Muscle of leg (tissue), 3 donors: ENCODE measurements at regions not wholly inside any gene's neighbourhood (a gene's known extent, or its start where the extent isn't known, plus 50 kb on each side); places are given as distances from the start of the nearest gene placed in this dataset.

Experiments
- DNase-seq: peaks from one replicate; pipeline ENCODE4 v3.0.0; 2013
- H3K27ac ChIP-seq: one replicate; pipeline ENCODE4 v1.5.1; 2013; ENCODE audit warnings: mild to moderate bottlenecking, low read length, control low read depth
- H3K27me3 ChIP-seq: one replicate; pipeline ENCODE4 v1.6.1; 2013; ENCODE audit warnings: low read length; ENCODE audit not compliant: control insufficient read depth, insufficient read depth
- H3K36me3 ChIP-seq: one replicate; pipeline ENCODE4 v1.6.1; 2013; ENCODE audit warnings: low read length; ENCODE audit not compliant: control insufficient read depth, insufficient read depth
- H3K4me1 ChIP-seq: one replicate; pipeline ENCODE4 v1.6.1; 2013; ENCODE audit warnings: low read length; ENCODE audit not compliant: control insufficient read depth, insufficient read depth
- H3K4me3 ChIP-seq: one replicate; pipeline ENCODE4 v1.5.1; 2013; ENCODE audit warnings: low read length, control low read depth
- H3K9me3 ChIP-seq: replicated peaks from 2 replicates; pipeline ENCODE4 v1.6.1; 2013; ENCODE audit warnings: low read depth, low read length; ENCODE audit not compliant: control insufficient read depth
- WGBS: methylation state at CpG from one replicate; pipeline ENCODE4 v1.1.5; 2013; ENCODE audit warnings: missing lambda C conversion rate; ENCODE audit not compliant: insufficient coverage; 5-methylcytosine and 5-hydroxymethylcytosine counted together

GRCh38 chr7:46949270-46949931 lies 632.5 kb downstream of the TNS3 start:
- DNase-seq = no peak
- Histone ChIP-seq H3K27me3 (no peaks in the 10 kb centered on the region), H3K4me1 (no peaks in the 10 kb centered on the region), H3K9me3 (no peaks in the 10 kb centered on the region), H3K27ac (no peak overlapping the region), H3K36me3 (no peaks in the 10 kb centered on the region), H3K4me3 (no peak overlapping the region)
- 85% methylated on average over 4 of the region's 4 CpGs for WGBS

- Histone ChIP-seq H3K27me3 (no peaks in the 10 kb centered on the region), H3K27ac (no peak overlapping the region), H3K9me3 (no peaks in the 10 kb centered on the region), H3K4me1 (peaks cover 2% of the 10 kb centered on the region), H3K4me3 (no peak overlapping the region), H3K36me3 (no peaks in the 10 kb centered on the region)
- no peak for DNase-seq
- 83% methylated on average over 6 of the region's 6 CpGs for WGBS
Observed at GRCh38 chr7:46948716-46949115, 633.2 kb downstream of the TNS3 start.

- Histone ChIP-seq H3K27me3 (no peaks in the 10 kb centered on the region), H3K4me1 (peaks cover 2% of the 10 kb centered on the region), H3K4me3 (no peak overlapping the region), H3K27ac (no peak overlapping the region), H3K36me3 (no peaks in the 10 kb centered on the region), H3K9me3 (no peaks in the 10 kb centered on the region)
- no peak for DNase-seq
Observed at GRCh38 chr7:46945328-46945727, 636.6 kb downstream of the TNS3 start.

GRCh38 chr7:46943996-46944395 lies 637.9 kb downstream of the TNS3 start:
- no peak for DNase-seq
- 56% methylated on average over 1 of the region's 3 CpGs for WGBS
- Histone ChIP-seq H3K9me3 (no peaks in the 10 kb centered on the region), H3K4me1 (peaks cover 2% of the 10 kb centered on the region), H3K27me3 (no peaks in the 10 kb centered on the region), H3K4me3 (no peak overlapping the region), H3K27ac (peak overlapping the region; percentile 44), H3K36me3 (no peaks in the 10 kb centered on the region)

DNA sequence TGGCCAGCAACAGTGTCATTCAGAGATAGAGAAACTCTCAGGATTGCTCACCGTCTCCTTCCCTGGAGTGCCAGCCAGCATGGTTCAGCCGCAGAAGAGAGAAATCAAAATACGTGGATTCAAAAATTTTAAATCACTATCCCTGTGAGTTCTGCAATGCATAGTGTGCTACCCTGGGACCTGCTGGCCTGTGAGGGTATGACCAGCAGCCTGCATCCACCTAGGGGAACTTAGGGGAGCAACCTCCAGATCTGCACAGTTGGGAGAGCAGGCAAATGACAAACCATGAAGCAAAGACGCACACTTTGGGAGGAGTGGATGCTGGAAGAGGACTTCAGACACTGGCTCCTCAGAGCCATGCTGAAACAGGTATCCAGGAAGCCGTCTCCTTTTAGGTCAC lies 639.3 kb downstream of the TNS3 start:
- H3K27me3 ChIP-seq = no peaks in the 10 kb centered on the region
- WGBS = 94% methylated on average over 5 of the region's 5 CpGs
- no peak for DNase-seq
- no peak overlapping the region for H3K4me3 ChIP-seq
- H3K27ac ChIP-seq = no peak overlapping the region
- no peaks in the 10 kb centered on the region for H3K36me3 ChIP-seq
- H3K9me3 ChIP-seq = no peaks in the 10 kb centered on the region
- H3K4me1 ChIP-seq = peaks cover 2% of the 10 kb centered on the region

DNA sequence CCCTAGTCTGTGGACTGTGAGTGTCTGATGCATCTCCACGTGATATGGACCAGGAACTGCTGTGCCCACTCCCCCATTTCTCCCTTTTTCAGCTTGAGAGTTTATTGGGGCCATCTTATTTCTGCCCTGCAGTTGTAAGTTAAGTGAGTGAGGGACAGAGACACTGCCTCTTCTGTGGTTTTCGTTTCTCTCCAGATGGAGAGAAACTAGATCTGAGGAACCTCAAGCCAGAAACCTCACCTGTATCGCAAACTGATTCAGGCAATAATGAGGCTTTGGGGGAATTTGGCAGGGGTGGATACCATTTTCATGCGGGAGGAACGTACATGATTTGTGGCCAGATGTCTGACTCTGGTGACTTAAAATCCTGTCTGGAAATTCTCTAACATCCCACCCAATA lies 641.7 kb downstream of the TNS3 start:
- no peak overlapping the region for H3K4me3 ChIP-seq
- peaks cover 2% of the 10 kb centered on the region for H3K4me1 ChIP-seq
- no peak overlapping the region for H3K27ac ChIP-seq
- DNase-seq = no peak
- H3K36me3 ChIP-seq = no peaks in the 10 kb centered on the region
- no peaks in the 10 kb centered on the region for H3K27me3 ChIP-seq
- H3K9me3 ChIP-seq = no peaks in the 10 kb centered on the region
- 86% methylated on average over 1 of the region's 5 CpGs for WGBS

- no peak for DNase-seq
- no peaks in the 10 kb centered on the region for H3K36me3 ChIP-seq
- H3K27me3 ChIP-seq = no peaks in the 10 kb centered on the region
- 88% methylated on average over 6 of the region's 8 CpGs for WGBS
- no peaks in the 10 kb centered on the region for H3K9me3 ChIP-seq
- no peak overlapping the region for H3K27ac ChIP-seq
- H3K4me3 ChIP-seq = no peak overlapping the region
- peaks cover 2% of the 10 kb centered on the region for H3K4me1 ChIP-seq
Observed at GRCh38 chr7:46939558-46939957, 642.4 kb downstream of the TNS3 start.

DNA sequence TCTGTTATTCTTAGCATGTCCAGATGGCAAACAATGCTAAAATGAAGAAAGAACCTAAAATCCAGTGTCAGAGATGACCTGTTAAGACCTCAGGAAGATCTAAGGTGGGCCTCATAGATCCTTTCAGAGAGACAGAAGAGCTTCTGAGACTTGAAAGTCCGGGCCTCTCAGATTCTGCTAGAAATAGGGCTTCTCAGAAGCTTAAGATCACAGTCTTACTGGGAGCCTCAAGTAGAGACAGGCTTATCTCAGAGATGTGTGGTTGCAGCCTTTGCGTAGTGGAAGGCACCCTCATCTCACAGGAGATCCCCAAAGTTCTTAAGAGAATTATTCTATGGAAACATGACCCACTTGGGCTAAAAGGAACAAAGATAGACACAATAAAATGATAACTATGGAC lies 642.8 kb downstream of the TNS3 start:
- no peak overlapping the region for H3K4me3 ChIP-seq
- no peak for DNase-seq
- no peaks in the 10 kb centered on the region for H3K27me3 ChIP-seq
- H3K4me1 ChIP-seq = peaks cover 2% of the 10 kb centered on the region
- H3K9me3 ChIP-seq = no peaks in the 10 kb centered on the region
- no peaks in the 10 kb centered on the region for H3K36me3 ChIP-seq
- WGBS = 0% methylated on average over 1 of the region's 2 CpGs
- H3K27ac ChIP-seq = no peak overlapping the region

DNA sequence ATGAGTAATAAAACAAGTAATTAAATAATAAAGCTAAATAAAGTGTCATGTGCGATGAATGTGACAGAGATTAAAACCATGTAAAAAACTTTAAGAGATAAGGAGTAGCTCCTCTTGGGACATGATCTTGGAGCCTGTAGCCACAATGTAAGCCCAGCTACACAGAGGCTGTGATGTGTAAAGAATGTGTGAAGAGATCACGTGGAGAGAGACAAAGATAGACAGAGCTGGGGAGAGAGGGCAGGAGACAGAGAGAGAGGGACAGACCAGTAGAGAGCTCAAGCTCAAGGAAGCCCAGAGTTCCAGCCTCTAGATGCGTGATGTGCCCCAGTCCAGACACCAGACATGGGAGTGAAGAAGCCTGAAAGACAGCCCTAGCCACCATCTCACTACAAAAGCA lies 644.1 kb downstream of the TNS3 start:
- Histone ChIP-seq H3K27me3 (no peaks in the 10 kb centered on the region), H3K27ac (no peak overlapping the region), H3K4me3 (no peak overlapping the region), H3K9me3 (no peaks in the 10 kb centered on the region), H3K36me3 (no peaks in the 10 kb centered on the region), H3K4me1 (no peaks in the 10 kb centered on the region)
- no peak for DNase-seq
- 80% methylated on average over 2 of the region's 3 CpGs for WGBS

GRCh38 chr7:46934198-46934825 lies 647.6 kb downstream of the TNS3 start:
- Histone ChIP-seq H3K4me1 (no peaks in the 10 kb centered on the region), H3K4me3 (no peak overlapping the region), H3K9me3 (no peaks in the 10 kb centered on the region), H3K27ac (no peak overlapping the region), H3K27me3 (no peaks in the 10 kb centered on the region), H3K36me3 (no peaks in the 10 kb centered on the region)
- WGBS = 17% methylated on average over 1 of the region's 3 CpGs
- peak; percentile 14 for DNase-seq

DNA sequence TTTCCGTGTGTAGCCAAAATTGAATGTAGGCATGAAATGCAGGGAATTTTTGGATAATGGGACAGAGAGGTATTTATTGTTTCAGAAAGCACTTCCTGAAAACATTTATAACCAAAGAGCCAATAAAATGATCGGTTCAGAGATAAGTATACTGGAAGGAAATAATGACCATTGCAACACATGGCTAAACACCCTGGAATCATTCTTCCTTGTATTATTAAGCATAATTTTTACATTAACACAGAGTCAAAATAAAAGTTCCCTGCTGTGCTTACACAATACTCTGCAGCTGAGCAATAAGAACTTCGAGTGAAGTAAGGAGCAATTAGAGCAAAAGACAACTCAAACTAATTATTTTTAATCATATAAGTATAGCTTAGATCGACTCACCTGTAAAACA lies 648.3 kb downstream of the TNS3 start:
- no peak overlapping the region for H3K4me3 ChIP-seq

More for the DNA sequence above, 648.3 kb downstream of the TNS3 start:
- Histone ChIP-seq H3K9me3 (no peaks in the 10 kb centered on the region), H3K4me1 (no peaks in the 10 kb centered on the region), H3K36me3 (no peaks in the 10 kb centered on the region), H3K27me3 (no peaks in the 10 kb centered on the region), H3K27ac (no peak overlapping the region)
- no CpG with 5 or more reads among the region's 4 CpGs for WGBS
- DNase-seq = peak; percentile 11
